HepG2 (cell line): ENCODE measurements at regions not wholly inside any gene's neighbourhood (a gene's known extent, or its start where the extent isn't known, plus 50 kb on each side); places are given as distances from the start of the nearest gene placed in this dataset.

ENCODE experiments used
- ATAC-seq: fragments of 200-7000 bp; cut with Tn5 transposase; 3 replicates; pipeline ENCODE4 v1.9.1; 2020; ENCODE audit warnings: mild to moderate bottlenecking, moderate library complexity
- BruUV-seq: library from RNA; stranded (reverse); fragments of 400-500 nt; replicated peaks from 2 replicates; lab custom pipeline; 2021; lab: Mats Ljungman, UMichigan
- CTCF ChIA-PET: fragments of 300-600 bp; formaldehyde crosslinking; extraction: SDS; loops from one replicate; lab custom pipeline; 2021; ENCODE audit warnings: low total read pairs, inconsistent platforms, low intra/inter-chr PET ratio; lab: Yijun Ruan, JAX
- POLR2A ChIA-PET: fragments of 350-600 bp; sonication (Branson Sonifier 250); formaldehyde crosslinking; loops from one replicate; lab custom pipeline; 2020; ENCODE audit warnings: antibody characterized with exemption, inconsistent platforms; lab: Yijun Ruan, JAX
- DNase-seq: peaks from one replicate; pipeline ENCODE4 v3.0.0-alpha.2; 2015; ENCODE audit warnings: low spot score
- FAIRE-seq: peaks from 3 replicates; lab custom pipeline; 2011; peaks lifted over from hg19 to GRCh38; lab: Jason Lieb, UNC
- H2AFZ ChIP-seq: one replicate; pipeline ENCODE4 v1.6.1; 2011; ENCODE audit warnings: low read length, inconsistent platforms
- H3K27ac ChIP-seq: fragments of 300-600 bp; 3 replicates; pipeline ENCODE4 v1.8.0; 2011; ENCODE audit warnings: mixed run types, mild to moderate bottlenecking, mixed read lengths, low read length, inconsistent platforms; ENCODE audit not compliant: insufficient read depth; ENCODE audit errors: extremely low read length
- H3K27me3 ChIP-seq, 2 experiments: fragments of 200-600 bp in 1 of 2; 2 replicates in 1 of 2; 3 replicates in 1 of 2; pipeline versions ENCODE4 v1.6.0 to v1.8.0; 2011; ENCODE audit warnings: low read length in 2 of 2, mild to moderate bottlenecking in 2 of 2, moderate library complexity in 2 of 2, inconsistent platforms in 1 of 2; ENCODE audit not compliant: insufficient read depth in 2 of 2, control insufficient read depth in 1 of 2
- H3K36me3 ChIP-seq, 2 experiments: fragments of 200-600 bp in 1 of 2; replicated peaks in 1 of 2; 2 replicates in 1 of 2; 3 replicates in 1 of 2; pipeline versions ENCODE4 v1.5.1 to v1.8.0; 2011; ENCODE audit warnings: low read length in 2 of 2, inconsistent platforms in 1 of 2; ENCODE audit not compliant: insufficient read depth in 2 of 2, control insufficient read depth in 1 of 2
- H3K4me1 ChIP-seq: 2 replicates; pipeline ENCODE4 v1.5.1; 2012; ENCODE audit warnings: low read length, inconsistent platforms; ENCODE audit not compliant: insufficient read depth
- H3K4me2 ChIP-seq: 2 replicates; pipeline ENCODE4 v1.6.0; 2011; ENCODE audit warnings: low read depth, low read length, inconsistent platforms
- H3K4me3 ChIP-seq, 3 experiments: fragments of 200-600 bp in 1 of 3; sonication (generic), shearing (Covaris generic) in 1 of 3; replicated peaks in 1 of 3; 2 replicates each; pipeline ENCODE4 v1.5.1; 2011 to 2016; ENCODE audit warnings: low read length in 3 of 3, inconsistent platforms in 2 of 3, low read depth in 2 of 3, mild to moderate bottlenecking in 2 of 3, control low read depth in 1 of 3, mixed read lengths in 1 of 3; ENCODE audit not compliant: insufficient read depth in 1 of 3
- H3K79me2 ChIP-seq: one replicate; pipeline ENCODE4 v1.6.1; 2011; ENCODE audit warnings: low read length, inconsistent platforms; ENCODE audit not compliant: insufficient read depth
- H3K9ac ChIP-seq: 2 replicates; pipeline ENCODE4 v1.6.0; 2011; ENCODE audit warnings: mild to moderate bottlenecking, low read depth, low read length, inconsistent platforms; ENCODE audit not compliant: insufficient read depth
- H3K9me3 ChIP-seq: 2 replicates; pipeline ENCODE4 v1.5.1; 2012; ENCODE audit warnings: mild to moderate bottlenecking, low read length
- H4K20me1 ChIP-seq: 2 replicates; pipeline ENCODE4 v1.6.0; 2011; ENCODE audit warnings: inconsistent platforms, mild to moderate bottlenecking, low read length, moderate library complexity; ENCODE audit not compliant: insufficient read depth
- ATAD3A ChIP-seq: sonication (generic); formaldehyde crosslinking; IDR thresholded peaks from 2 replicates; pipeline ENCODE4 v1.4.0; 2020; ENCODE audit warnings: missing genetic modification reagents
- CREM ChIP-seq, 2 experiments: sonication (generic) in 1 of 2; formaldehyde crosslinking in 1 of 2; IDR thresholded peaks; 2 replicates each; pipeline versions ENCODE4 v1.4.0 to v1.6.1; 2016 to 2020; ENCODE audit warnings: antibody characterized with exemption in 1 of 2, mild to moderate bottlenecking in 1 of 2, missing genetic modification reagents in 1 of 2
- ERF ChIP-seq: IDR thresholded peaks from 2 replicates; pipeline ENCODE4 v1.6.1; 2018; ENCODE audit warnings: missing biosample characterization, missing genetic modification reagents
- HOXA7 ChIP-seq: sonication (generic); formaldehyde crosslinking; IDR thresholded peaks from 2 replicates; pipeline ENCODE4 v1.8.1; 2022; ENCODE audit warnings: mild to moderate bottlenecking, missing genetic modification reagents, moderate library complexity
- KDM1A ChIP-seq: IDR thresholded peaks from 2 replicates; pipeline ENCODE4 v1.6.1; 2016; ENCODE audit warnings: missing compliant biosample characterization
- ZFYVE20 ChIP-seq: sonication (generic); formaldehyde crosslinking; IDR thresholded peaks from 2 replicates; pipeline ENCODE4 v1.8.0; 2023; ENCODE audit warnings: low read depth, mild to moderate bottlenecking, moderate library complexity, missing genetic modification reagents, borderline replicate concordance
- ZNF143 ChIP-seq: sonication (generic); formaldehyde crosslinking; IDR thresholded peaks from 2 replicates; pipeline ENCODE4 v1.4.0; 2020; ENCODE audit warnings: missing genetic modification reagents
- ZNF556 ChIP-seq: sonication (generic); formaldehyde crosslinking; IDR thresholded peaks from 2 replicates; pipeline ENCODE4 v1.4.0; 2020; ENCODE audit warnings: mild to moderate bottlenecking, missing genetic modification reagents, borderline replicate concordance
- ZNF678 ChIP-seq: sonication (generic); formaldehyde crosslinking; IDR thresholded peaks from 2 replicates; pipeline ENCODE4 v1.4.0; 2020; ENCODE audit warnings: mild to moderate bottlenecking, missing genetic modification reagents
- WGBS: methylation state at CpG from one replicate; pipeline ENCODE4 v1.1.6; 2017; ENCODE audit warnings: low lambda C conversion rate; 5-methylcytosine and 5-hydroxymethylcytosine counted together
- in situ Hi-C: cut with HindIII; loops from 2 replicates; pipeline ENCODE4 v1.10.0; 2017; ENCODE audit warnings: low pct_unique_long_range_greater_than_20kb; ENCODE audit not compliant: extremely low pct_ligation_motif_present
- intact Hi-C: fragments of 100-400 bp; cut with micrococcal nuclease; formaldehyde crosslinking; loops from one replicate; pipeline ENCODE4 v1.10.0; 2022; ENCODE audit not compliant: unreplicated experiment
- TF ChIP-seq, protein P1 (sequence below): sonication (generic); formaldehyde crosslinking; IDR thresholded peaks from 2 replicates; pipeline ENCODE4 v1.4.0; 2020; ENCODE audit warnings: mild to moderate bottlenecking, missing genetic modification reagents, borderline replicate concordance

DNA sequence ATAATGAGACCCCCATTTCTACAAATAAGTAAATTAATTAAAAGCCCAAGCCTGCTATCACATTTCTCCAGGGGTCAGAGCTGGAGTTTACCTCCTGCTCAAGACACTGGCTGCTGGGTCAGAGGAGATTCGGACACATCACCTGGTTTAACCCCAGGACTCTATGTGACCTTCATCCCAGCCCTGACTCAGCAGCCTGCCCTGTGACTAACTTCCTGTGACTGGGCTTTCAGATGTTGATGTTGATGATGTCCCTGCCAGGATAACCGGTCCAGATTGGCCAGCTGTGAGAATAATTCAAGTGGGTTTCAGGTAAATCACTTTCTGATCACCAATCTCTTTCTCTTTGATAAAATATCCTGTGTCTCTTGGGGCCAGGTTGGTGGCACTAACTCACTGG, 102.4 kb upstream of the MAML3 start (continued):
- TF ChIP-seq HOXA7 (CRISPR knock-in tag): no peak
- no peak for TF ChIP-seq ZNF143
- TF ChIP-seq ZNF556 (CRISPR knock-in tag): no peak
- TF ChIP-seq CREM (IDR thresholded peaks at IDR 0.05): no peak
- no peak for TF ChIP-seq CREM (CRISPR knock-in tag; IDR thresholded peaks at IDR 0.05)
- TF ChIP-seq, protein P1, sequence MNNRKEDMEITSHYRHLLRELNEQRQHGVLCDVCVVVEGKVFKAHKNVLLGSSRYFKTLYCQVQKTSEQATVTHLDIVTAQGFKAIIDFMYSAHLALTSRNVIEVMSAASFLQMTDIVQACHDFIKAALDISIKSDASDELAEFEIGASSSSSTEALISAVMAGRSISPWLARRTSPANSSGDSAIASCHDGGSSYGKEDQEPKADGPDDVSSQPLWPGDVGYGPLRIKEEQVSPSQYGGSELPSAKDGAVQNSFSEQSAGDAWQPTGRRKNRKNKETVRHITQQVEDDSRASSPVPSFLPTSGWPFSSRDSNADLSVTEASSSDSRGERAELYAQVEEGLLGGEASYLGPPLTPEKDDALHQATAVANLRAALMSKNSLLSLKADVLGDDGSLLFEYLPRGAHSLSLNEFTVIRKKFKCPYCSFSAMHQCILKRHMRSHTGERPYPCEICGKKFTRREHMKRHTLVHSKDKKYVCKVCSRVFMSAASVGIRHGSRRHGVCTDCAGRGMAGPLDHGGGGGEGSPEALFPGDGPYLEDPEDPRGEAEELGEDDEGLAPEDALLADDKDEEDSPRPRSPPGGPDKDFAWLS (CRISPR knock-in tag): no peak
- TF ChIP-seq, all 625 proteins: peak for 14

DNA sequence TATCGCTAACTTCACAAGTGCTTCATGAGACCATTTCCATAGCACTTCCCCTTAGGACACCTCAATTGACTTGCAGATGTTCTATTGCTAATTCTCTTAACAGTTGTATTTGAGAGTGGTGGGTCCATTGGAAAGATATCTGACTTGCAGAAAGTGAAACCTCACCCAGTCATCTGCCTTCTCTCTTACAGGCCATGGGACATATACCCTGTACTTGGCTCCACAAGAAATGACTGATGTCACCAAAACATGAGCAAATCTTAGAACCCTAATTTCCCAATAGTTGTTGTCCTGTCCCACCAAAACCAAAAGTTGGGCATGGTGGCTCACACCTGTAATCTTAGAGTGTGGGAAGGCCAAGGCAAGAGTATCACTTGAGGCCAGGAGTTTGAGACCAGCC, 101.9 kb upstream of the MAML3 start:
- BruUV-seq: no TSS peak
- intact Hi-C loops: no loop called here
- POLR2A ChIA-PET: no interaction called here

More for the DNA sequence above, 101.9 kb upstream of the MAML3 start:
- ATAC-seq (no peak), DNase-seq (no peak), FAIRE-seq (no peak)
- Histone ChIP-seq H3K4me1 (peaks cover 43% of the 10 kb centered on the region), H3K9ac (no peak overlapping the region), H3K27me3 (peaks cover 2 to 8% of the 10 kb centered on the region in 2 experiments; a peak in 2 of 5 replicates), H3K79me2 (no peaks in the 10 kb centered on the region), H3K4me2 (no peak overlapping the region), H3K27ac (no peak overlapping the region), H3K9me3 (no peaks in the 10 kb centered on the region), H3K36me3 (no peaks in the 10 kb centered on the region), H4K20me1 (no peaks in the 10 kb centered on the region), H2AFZ (no peak overlapping the region), H3K4me3 (no peak overlapping the region)
- 96% methylated on average over 1 of the region's 1 CpG for WGBS
- CTCF ChIA-PET: no interaction called here
- in situ Hi-C loops: no loop called here
- no peak for TF ChIP-seq ZFYVE20 (CRISPR knock-in tag)
- TF ChIP-seq ATAD3A (CRISPR knock-in tag): no peak
- TF ChIP-seq ERF (CRISPR knock-in tag): no peak
- no peak for TF ChIP-seq ZNF678 (CRISPR knock-in tag)
- no peak for TF ChIP-seq KDM1A (CRISPR knock-in tag)
